HT-29 (cell line): ENCODE measurements at regions not wholly inside any gene's neighbourhood (a gene's known extent, or its start where the extent isn't known, plus 50 kb on each side); places are given as distances from the start of the nearest gene placed in this dataset.
"Not testable (repeated sequence)": the region's sequence is repeated elsewhere in the genome, so short reads cannot be mapped to it uniquely, and the experiment has no call there.

Experiments used
- DNase-seq: peaks from one replicate; pipeline ENCODE4 v3.0.0-alpha.2; 2015; ENCODE audit warnings: low spot score

DNA sequence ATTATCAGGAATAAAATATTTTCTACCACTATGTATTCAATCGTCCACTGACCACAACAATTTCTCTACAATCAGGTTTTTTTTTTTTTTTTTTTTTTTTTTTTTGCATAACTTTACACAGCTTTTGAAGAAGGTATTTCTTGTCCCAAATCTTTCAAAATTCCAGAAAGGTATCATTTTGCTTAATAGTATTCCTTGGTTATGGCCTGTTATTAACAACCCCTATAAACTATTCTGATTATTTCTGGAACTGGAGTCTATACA lies 145.3 kb downstream of the ALX1 start:
- DNase-seq, result no peak

DNA sequence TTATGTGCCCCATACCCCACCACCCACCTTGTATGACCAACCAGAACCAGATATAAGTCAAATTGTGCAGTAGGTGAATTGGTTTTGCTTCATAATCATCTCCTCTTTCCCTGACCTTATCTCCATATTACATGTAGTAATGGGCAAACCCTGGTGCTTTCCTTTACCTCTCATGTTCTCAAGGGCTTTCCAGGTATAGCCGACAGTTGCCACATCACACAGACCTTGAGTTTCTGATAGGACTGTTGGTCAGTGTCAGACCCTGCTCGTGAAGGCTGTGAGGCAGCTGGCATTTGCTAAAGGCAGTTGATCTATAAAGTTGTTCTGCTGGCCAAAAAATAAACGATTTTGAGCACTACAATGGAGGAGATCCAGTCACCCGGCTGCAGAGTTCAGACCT lies 145.9 kb downstream of the ALX1 start:
- DNase-seq, result no peak

DNA sequence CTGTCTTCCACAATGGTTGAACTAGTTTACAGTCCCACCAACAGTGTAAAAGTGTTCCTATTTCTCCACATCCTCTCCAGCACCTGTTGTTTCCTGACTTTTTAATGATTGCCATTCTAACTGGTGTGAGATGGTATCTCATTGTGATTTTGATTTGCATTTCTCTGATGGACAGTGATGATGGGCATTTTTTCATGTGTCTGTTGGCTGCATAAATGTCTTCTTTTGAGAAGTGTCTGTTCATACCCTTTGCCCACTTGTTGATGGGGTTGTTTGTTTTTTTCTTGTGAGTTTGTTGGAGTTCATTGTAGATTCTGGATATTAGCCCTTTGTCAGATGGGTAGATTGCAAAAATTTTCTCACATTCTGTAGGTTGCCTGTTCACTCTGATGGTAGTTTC lies 153.1 kb downstream of the ALX1 start:
- not testable (repeated sequence) for DNase-seq

DNA sequence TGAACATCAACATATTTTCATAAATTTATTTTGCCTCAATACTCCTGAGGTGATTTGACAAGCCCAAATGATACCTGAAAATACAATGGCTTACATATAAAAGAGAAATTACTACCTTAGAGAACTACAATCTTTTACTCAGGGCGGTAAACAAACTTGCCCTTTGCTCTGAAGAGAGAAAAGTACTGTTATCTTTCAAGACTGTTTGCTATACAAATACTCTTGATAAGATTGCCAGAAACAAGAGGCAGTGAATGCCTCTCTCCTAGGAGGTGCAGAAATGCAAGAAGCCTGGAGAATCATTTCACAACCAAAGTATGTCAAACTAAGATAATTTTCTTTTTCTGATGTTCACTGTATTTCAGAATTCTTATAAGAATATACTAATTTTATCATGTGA lies 160.3 kb downstream of the ALX1 start:
- peak; percentile 19 for DNase-seq

DNA sequence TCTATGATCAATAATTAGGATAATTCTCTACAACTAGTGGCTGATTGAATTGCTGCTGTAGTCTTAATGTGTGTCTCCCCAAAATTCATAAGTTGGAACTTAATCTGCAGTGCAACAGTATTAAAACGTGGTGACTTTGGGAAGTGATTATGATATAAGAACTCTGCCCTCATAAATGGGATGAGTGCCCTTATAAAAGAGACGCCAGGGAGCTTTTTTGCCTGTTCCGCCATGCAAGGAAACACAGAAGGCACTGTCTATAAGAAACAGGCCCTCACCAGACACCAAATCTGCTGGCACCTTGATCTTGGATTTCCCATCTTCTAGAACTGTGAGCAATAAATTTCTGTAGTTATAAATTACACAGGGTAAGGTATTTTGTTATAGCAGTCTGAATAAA lies 161.0 kb downstream of the ALX1 start:
- no peak for DNase-seq

DNA sequence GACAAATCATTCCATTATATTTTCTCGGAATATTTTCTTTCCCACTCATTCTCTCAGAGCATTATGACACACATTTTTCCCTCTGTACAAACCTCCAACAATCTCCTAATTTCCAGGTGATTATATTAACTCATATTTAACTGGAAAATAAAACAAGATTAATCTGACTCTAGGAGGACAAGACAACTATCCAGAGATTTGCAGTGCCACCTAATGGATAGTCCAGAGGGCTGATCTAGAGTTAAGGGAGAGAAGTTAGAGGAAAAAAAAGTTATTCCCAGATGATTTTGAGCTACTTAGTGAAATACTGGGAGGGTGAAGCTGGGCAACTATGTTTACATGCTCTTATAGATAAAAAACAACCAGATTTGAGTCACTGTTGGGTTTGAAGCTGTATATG lies 161.7 kb downstream of the ALX1 start:
- peak; percentile 27 for DNase-seq

DNA sequence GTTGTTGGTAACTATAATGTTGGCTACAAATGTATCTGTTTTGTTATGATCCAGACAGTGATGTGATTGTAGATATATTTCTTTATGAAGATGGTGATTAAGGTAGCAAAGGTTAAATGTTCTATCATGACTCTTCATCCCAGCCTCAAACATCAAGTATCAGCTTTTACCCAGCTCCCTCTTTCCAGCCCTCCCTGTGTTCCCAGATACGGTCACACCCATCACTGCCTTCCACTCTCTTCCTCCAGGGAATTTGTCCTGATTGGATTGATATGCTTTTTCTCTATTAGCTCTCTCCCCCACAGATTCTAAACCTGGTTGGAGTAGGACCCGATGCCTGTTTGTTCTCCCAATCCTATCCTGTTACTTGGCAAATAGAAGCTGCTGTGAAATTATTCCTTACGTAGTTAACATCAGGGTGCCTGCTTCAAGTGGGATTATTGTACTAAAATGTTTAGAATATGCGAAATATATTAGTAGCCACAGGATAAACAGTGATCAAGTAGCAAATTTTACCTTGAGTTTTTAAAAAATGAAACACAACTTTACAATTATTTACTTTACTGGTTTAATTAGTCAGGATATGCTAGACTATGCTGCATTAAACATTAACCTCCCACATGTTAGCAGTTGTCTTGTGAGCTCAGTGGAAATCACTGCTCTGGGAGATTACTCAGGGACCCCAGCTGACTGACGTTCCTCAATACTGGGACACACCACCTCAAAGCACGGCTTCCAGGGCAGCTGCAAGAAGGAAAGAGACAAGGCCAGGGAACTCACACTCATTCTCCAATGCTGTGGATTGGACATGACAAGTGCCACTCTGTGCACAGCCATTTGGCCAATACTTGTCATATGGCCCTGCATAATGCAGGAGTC lies 165.3 kb downstream of the ALX1 start:
- no peak for DNase-seq

DNA sequence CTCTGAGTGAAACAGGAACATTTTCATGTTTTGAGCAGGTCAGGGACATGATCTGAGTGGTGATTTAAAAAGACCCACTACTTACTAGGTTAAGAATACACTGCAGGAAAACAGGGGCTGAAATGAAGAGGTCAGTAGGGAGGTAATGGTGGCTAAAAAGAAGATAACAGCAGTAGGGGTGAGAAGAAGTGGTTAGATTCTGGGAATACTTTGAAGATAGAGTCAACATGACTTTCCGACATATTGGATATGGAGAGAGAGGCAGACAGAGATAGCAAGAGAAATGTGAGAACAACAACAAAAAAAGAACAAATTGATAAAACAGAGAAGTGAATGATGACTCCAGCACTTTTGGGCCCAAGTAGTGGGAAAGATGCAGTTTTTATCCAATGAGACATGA lies 168.0 kb downstream of the ALX1 start:
- no peak for DNase-seq

DNA sequence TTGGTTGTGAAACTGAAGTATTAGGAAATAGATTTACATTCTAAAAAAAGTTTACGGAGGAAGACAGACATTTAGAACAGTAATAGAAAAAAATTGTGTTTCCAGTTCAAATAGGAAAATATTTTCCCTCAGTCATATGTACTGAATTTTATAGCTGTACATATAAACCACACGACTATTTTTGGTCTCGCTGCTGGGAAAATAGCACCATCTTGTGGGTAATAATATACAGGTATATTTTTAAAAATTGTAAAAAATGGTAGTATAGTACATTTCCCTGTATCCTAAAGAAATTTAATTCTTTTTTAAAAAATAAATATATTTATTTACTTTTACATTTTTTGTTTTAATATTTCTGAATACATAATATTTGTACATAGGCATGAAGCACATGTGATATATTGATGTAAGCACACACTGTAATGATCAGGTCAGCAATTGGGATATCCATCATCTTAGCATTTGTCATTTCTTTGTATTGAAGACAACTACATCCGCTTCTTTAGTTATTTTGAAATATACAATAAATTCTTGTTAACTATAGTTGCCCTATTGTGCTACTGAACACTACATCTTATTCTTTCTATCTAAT lies 168.6 kb downstream of the ALX1 start:
- peak; percentile 29 for DNase-seq

DNA sequence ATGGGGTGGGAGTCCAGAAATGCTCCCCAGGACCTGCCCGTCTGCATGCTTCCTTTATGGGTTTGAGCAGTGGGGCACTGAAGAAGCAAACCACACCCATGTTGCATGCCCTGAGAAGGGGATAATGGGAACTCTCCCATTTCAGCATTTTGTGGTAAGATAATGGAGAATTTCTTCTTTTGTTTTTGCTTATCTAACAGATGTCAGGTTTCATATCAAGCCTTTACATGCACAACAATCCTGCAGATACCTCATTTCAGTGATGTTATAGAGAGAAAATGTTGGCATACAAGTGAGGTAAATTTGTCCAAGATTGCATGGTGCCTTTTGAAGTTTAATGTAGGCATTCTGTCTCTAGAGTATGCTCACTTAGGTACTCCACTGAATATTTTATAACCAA lies 177.0 kb downstream of the ALX1 start:
- DNase-seq, result no peak

DNA sequence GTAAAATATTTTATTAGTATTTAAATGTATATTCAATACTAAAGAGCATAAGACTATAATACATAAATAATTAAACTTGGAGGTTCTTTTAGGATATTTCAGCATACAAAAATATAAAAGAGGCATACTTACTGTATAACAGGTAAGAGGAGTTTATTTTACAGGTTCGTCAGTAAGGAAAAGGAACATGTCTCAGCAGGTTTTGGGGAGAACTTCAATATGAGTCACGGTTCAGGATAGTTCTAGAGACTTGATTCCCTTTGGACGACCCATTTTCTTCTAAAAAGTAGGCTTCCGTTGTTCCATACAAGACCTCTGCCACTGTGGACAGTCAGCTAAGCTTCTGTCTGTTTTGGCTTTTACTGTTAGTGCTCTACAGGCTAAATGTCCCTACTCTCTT lies 181.1 kb downstream of the ALX1 start:
- DNase-seq, result no peak

DNA sequence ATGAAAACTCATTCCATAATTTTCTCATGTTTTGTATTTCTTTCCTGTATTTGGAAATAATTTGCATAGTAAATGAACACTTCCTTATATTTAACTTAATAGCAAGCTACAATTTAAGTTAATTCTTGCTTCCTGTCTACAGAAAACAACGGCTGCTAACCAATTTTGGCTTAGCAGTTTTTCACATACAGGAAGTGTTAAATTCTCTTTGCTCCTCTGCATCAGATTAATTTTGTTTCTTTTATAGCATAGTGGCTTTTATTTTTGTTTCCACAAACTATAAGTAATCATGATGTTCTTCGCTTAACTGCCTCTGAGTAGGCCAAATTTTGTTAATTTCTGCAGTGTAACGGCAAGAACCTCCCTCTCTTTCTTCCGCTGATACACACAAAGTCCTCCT lies 182.9 kb downstream of the ALX1 start:
- no peak for DNase-seq

DNA sequence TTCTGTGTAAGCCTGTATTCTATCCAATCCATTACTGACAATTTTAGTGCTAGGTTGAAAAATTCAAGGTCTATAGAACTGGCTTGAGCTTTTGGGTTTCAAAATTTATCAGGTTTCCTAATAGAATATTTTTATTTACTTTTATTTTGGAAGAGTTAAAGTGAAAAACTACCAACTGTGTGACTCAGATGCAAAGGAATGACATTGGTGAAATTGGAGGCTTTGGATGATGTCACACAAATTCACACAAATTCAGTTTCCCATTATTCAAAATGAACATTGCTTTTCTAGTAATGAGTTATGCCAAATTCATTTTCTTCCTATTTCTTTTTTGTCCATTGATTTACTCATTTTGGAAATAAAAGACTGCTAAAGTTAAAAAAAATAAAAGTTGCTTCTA lies 186.9 kb downstream of the ALX1 start:
- no peak for DNase-seq

DNA sequence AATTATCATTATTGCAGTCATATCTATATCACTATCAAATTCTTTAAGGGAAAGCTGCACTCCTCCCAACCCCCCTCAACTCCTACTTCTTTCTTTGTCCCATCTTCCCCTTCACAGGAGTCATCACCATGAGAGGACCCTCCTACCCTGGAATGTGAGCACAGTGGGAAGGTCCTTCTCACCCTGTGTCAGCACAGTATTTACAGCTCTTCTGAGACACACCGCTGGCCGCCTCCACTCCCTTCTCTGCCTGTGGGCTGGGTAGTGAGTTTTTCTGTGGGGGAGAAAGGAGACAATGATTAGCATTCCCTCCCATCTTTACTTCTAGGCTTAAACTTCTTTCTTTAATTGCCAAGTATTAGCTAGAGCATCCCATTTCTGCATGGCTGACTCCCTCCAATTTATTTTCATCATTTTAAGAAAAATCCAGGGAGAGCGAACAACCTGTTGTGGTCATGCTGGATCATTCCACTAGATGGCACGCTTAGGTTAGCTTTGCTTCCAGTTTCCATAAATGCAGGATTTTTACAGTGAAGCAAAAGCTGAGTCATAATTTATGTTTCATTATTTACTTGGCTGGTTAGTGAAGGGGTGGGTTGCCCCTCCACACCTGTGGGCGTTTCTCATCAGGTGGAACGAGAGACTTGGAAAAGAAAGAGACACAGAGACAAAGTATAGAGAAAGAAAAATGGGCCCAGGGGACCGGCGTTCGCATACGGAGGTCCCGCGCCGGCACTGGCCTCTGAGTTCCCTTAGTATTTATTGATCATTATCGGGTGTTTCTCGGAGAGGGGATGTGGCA lies 188.5 kb downstream of the ALX1 start:
- DNase-seq, result peak; percentile 93

DNA sequence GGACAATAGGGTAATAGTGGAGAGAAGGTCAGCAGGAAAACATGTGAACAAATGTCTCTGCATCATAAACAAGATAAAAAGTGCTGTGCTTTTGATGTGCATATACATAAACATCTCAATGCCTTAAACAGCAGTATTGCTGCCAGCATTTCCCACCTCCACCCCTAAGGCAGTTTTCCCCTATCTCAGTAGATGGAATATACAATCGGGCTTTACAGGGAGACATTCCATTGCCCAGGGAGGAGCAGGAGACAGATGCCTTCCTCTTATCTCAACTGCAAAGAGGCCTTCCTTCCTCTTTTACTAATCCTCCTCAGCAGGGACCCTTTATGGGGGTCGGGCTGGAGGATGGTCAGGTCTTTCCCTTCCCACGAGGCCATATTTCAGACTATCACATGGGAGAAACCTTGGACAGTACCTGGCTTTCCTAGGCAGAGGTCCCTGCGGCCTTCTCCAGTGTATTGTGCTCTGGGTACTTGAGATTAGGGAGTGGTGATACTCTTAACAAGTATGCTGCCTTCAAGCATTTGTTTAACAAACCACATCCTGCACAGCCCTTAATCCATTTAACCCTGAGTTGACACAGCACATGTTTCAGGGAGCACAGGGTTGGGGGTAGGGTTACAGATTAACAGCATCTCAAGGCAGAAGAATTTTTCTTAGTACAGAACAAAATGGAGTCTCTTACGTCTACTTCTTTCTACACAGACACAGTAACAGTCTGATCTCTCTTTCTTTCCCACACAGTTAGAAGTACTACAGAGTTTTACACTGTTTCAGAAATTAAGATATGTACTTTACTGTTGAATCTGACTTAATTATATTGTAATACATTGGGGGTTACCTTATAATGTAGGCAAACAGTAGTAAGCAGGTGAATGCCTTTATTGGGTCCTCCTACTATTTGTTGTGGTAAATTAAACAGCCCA lies 189.4 kb downstream of the ALX1 start:
- DNase-seq, result peak; percentile 77

DNA sequence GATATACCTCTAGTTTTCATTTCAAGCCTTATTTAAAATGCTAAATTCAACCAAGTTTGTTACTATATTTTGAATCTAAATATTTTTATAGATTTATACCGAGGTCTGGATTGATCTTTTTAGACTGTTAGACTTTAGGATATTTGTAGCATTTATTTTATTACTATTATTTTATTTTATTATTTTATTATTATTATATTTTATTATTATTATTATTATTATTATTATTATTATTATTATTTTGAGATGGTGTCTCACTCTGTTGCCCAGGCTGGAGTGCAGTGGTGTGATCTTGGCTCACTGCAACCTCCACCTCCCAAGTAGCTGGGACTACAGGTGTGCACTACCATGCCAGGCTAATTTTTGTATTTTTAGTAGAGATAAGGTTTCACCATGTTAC lies 195.3 kb downstream of the ALX1 start:
- DNase-seq, result not testable (repeated sequence)

DNA sequence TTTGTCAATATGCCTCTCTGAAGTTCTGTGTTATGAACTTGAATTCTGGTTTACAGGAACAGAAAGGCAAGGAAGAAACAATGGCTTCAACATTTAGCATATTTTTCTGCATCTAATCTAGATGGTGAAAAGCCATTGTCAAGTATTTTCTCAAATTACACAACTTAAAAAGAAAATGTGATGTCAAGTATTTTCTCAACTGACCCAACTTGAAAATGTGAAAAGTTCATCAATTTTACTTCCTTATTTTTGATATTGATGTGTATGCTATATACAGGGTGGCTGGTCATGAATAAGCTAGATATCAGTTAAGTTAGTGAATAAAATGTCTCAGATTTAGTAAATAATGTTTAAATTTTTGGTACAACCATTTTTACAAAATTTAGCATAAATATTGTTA lies 196.7 kb downstream of the ALX1 start:
- DNase-seq, result no peak

DNA sequence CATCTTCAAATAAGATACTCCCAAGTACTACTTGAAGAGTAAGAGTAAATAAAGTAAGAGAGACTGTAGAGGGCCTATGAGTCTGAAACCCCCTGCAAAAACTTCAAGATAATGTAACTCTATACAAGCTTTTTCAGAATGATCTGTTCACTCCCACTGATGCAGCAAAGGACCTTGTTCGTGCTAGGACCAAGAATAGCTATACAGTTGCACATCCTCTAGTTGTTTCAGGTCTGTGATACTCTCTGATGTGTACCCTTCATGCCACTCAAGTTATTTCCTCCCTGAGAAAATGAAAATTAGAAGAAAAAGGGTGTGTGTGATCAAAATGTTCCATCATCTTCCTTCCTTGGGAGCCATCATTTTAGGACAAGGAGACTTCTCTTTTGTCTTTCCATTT lies 204.4 kb downstream of the ALX1 start:
- DNase-seq, result no peak

DNA sequence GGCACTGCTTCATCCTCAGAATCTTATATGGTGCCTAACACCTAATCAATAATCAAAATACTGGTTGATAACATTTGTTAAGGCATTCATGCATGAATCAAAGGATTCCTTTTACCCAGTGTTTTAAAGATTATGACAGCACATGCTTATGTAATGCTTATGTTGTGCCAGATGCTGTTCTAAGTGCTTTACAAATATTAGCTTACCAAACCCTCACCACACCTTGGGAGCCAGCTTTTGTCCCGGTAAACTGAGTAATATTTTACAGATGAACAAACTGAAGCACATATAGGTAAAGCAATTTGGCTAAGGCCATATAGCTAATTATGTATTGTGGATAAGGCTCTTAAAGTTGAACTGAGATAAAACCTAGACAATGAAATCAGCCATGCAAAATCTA lies 209.2 kb downstream of the ALX1 start:
- no peak for DNase-seq

DNA sequence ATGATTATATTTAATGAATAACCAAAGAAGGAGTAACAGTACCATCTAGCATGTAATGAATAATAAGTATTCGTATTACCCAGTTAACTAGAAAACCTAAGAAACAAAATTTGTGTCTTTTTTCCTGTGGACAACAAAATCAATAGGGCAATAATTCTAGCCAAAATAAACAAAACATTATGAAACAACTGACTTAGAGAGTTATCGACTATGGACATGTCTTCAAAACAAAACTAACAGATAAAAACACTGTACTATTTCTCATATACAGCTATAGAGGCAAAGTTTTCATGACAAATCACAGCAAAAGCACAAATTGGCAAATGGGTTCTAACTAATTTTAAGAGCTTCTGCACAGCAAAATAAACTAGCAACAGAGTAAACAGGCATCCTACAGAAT lies 224.1 kb downstream of the ALX1 start:
- no peak for DNase-seq

DNA sequence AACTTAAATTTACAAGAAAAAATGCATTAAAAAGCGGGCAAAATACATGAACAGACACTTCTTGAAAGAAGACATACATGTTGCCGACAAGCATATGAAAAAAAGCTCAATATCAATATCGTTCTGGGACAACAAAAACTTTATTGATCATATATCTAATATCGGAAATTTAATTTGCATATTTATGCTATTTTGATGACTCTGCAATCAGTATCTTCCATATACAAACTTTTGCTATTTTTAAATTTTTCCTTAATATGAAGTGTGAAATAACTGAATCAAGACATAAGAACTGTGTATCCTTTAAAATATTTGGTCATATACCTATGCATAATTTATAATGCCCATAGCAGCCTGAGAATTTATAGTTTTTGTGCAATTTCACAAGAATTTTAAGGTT lies 224.6 kb downstream of the ALX1 start:
- no peak for DNase-seq

DNA sequence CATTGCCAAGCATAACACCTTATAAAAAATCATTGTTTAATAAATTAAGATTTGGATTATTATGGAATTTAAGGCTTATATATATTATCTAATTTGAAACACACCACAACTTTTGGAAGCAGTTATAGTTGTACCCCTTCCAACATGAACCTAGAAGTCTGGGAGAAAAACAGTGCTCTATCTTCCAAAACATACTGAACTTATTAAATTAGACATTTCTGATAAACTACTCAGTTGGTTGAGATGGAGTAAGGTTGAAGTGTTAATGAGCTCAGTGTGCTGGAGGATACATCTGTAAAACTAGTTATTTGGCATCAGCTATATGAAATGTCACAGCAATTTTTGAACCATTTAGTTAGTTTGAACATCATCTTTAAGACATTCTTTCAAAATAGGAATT lies 227.4 kb downstream of the ALX1 start:
- no peak for DNase-seq
